BLaER1 treated with 17β-estradiol and CSF1 and Interleukin-3, amounts not matched to agents 10 nM and 100 nM (cell line): ENCODE measurements at regions not wholly inside any gene's neighbourhood (a gene's known extent, or its start where the extent isn't known, plus 50 kb on each side); places are given as distances from the start of the nearest gene placed in this dataset.

Experiments used
- H3K27ac ChIP-seq, 11 experiments: shearing (Covaris generic); formaldehyde crosslinking; 2 replicates each; pipeline ENCODE4 v1.8.1; 2022
- H3K27me3 ChIP-seq, 11 experiments: shearing (Covaris generic); formaldehyde crosslinking; 2 replicates each; pipeline ENCODE4 v1.8.1; 2022
- H3K36me3 ChIP-seq, 11 experiments: shearing (Covaris generic); formaldehyde crosslinking; 2 replicates each; pipeline ENCODE4 v1.8.1; 2022
- H3K4me1 ChIP-seq, 10 experiments: shearing (Covaris generic); formaldehyde crosslinking; 2 replicates each; pipeline ENCODE4 v1.8.1; 2022
- H3K4me2 ChIP-seq, 11 experiments: shearing (Covaris generic); formaldehyde crosslinking; 2 replicates each; pipeline ENCODE4 v1.8.1; 2022
- H3K4me3 ChIP-seq, 10 experiments: shearing (Covaris generic); formaldehyde crosslinking; 2 replicates each; pipeline ENCODE4 v1.8.1; 2022
- H3K9ac ChIP-seq, 11 experiments: shearing (Covaris generic); formaldehyde crosslinking; 2 replicates each; pipeline ENCODE4 v1.8.1; 2022
- H3K9me3 ChIP-seq, 11 experiments: shearing (Covaris generic); formaldehyde crosslinking; replicated peaks in 1 of 11; 2 replicates each; pipeline ENCODE4 v1.8.1; 2022
- H4K20me1 ChIP-seq, 11 experiments: shearing (Covaris generic); formaldehyde crosslinking; 2 replicates each; pipeline ENCODE4 v1.8.1; 2022
- Cebpa-rat ChIP-seq, 11 experiments: shearing (Covaris generic); IDR thresholded peaks; 2 replicates each; pipeline ENCODE4 v1.8.1; 2022

DNA sequence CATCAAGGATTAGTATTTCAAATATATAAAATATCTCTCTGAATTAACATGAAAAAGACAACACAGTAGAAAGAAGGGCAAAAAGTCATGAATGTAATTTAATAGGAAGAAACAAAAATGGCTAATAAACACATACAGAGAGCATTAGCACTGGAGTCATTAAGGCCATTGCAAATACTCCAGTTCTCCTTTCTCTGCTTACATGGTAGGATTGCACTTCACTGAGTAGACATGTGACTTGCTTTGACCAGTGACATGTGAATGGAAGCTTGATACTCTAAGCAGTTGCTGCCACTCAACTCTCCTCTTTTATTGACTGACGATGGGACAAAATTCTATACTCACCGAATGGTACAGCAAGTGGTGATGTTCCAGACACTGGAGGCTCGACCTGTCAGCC lies 153.9 kb upstream of the LGALSL start:
- H4K20me1 ChIP-seq, result no peaks in the 10 kb centered on the region
- peaks cover 0 to 53% (median 9%) of the 10 kb centered on the region in 10 experiments; a peak in 12 of 20 replicates for H3K4me1 ChIP-seq
- peak overlapping the region in 2 of 11 experiments; percentile 17 to 63; a peak in 4 of 22 replicates for H3K4me2 ChIP-seq
- peaks cover 0 to 2% (median 0%) of the 10 kb centered on the region in 11 experiments; a peak in 1 of 22 replicates for H3K9me3 ChIP-seq
- no peaks in the 10 kb centered on the region for H3K36me3 ChIP-seq
- no peak overlapping the region for H3K4me3 ChIP-seq
- no peak for TF ChIP-seq Cebpa-rat (IDR thresholded peaks at IDR 0.05)
- no peak overlapping the region for H3K9ac ChIP-seq
- no peak overlapping the region for H3K27ac ChIP-seq
- no peaks in the 10 kb centered on the region for H3K27me3 ChIP-seq

DNA sequence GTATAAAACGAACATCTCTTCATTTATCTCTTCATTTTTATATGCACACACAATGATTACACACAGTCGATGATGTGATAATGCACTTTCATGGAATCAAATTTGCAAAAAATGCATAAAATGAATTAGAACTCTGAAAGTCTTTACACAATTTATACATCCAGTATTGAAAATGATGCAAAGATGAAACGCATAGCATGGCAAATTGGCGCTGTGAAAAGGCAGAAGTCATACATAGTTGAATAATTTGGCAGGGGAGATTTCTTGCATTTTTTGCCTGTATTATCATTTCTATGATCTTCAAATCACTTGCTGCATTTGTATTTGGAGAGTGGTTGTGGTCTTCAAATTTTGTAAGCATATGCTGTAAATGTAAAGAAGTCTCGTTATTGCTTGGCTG lies 150.7 kb upstream of the LGALSL start:
- H4K20me1 ChIP-seq, result no peaks in the 10 kb centered on the region
- H3K4me2 ChIP-seq, result no peak overlapping the region
- H3K27ac ChIP-seq, result no peak overlapping the region
- no peaks in the 10 kb centered on the region for H3K27me3 ChIP-seq
- H3K36me3 ChIP-seq, result no peaks in the 10 kb centered on the region
- no peak overlapping the region for H3K9ac ChIP-seq
- peaks cover 0 to 21% (median 0%) of the 10 kb centered on the region in 10 experiments; a peak in 4 of 20 replicates for H3K4me1 ChIP-seq
- TF ChIP-seq Cebpa-rat (IDR thresholded peaks at IDR 0.05), result no peak
- H3K4me3 ChIP-seq, result no peak overlapping the region
- H3K9me3 ChIP-seq, result peaks cover 0 to 9% (median 0%) of the 10 kb centered on the region in 11 experiments; a peak in 1 of 22 replicates

DNA sequence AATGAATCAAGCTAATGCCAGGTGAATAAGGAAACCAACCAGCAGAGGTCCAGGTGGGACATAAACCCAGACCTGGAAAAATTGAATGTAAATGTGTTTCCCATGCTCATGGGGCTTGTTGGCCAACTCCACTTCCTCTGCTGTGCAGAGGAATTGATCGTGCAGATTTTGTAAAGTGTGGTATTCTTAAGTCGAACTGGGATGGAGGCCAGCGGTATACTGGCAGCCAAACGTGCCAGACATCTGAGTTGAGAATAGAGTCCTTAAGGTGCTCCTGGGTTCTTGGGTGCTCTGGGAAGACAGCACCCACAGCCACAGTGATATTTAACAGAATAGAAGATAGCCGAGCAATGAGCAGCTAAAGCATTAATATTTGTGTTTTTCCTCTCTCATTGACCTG lies 146.5 kb upstream of the LGALSL start:
- Histone ChIP-seq H3K36me3 (no peaks in the 10 kb centered on the region), H3K27ac (no peak overlapping the region), H3K27me3 (no peaks in the 10 kb centered on the region), H4K20me1 (no peaks in the 10 kb centered on the region), H3K9me3 (peaks cover 0 to 10% (median 0%) of the 10 kb centered on the region in 11 experiments; a peak in 1 of 22 replicates), H3K4me3 (no peak overlapping the region), H3K4me1 (peaks cover 0 to 23% (median 0%) of the 10 kb centered on the region in 10 experiments; a peak in 5 of 20 replicates), H3K4me2 (no peak overlapping the region), H3K9ac (no peak overlapping the region)
- no peak for TF ChIP-seq Cebpa-rat (IDR thresholded peaks at IDR 0.05)

DNA sequence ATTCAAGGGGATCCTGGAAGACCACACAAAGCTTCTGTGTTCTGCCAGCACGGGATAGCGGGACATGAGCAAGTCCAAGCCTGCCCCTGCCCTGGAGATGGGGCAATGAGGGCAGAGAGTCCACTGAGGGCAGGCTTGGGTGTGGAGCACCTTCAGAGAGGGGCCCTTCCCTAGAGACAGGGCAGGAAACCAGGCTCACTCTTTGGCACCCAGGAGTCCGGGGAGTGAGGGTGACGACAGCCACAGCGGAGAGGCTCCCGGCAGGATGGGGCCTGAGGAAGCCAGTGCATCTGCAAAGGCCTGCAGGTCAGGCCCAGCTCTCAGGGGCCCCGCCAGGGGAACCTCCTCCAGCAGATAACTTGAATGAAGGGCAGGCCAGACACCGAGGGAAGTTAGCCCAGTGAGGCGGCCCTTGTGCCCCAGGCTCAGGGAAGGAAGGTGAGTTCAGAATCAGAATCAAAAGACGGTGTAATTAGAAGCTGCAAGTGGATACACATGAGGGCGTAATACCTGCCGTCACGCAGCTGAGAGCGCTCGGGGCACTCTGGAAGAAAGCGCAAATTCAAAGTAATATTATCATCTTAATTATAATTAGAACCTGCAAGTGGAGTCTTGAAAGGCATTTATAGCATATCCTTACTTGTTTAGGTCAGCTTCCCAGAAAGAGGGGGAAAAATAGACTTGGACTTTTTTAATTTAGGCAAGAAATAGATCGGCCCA lies 142.6 kb upstream of the LGALSL start:
- H3K27me3 ChIP-seq, result no peaks in the 10 kb centered on the region
- no peak overlapping the region for H3K4me3 ChIP-seq
- H3K9ac ChIP-seq, result no peak overlapping the region
- no peaks in the 10 kb centered on the region for H3K36me3 ChIP-seq
- H3K4me1 ChIP-seq, result peaks cover 0 to 33% (median 0%) of the 10 kb centered on the region in 10 experiments; a peak in 5 of 20 replicates
- H3K4me2 ChIP-seq, result peak overlapping the region in 2 of 11 experiments; percentile 22 to 41; a peak in 3 of 22 replicates
- no peaks in the 10 kb centered on the region for H4K20me1 ChIP-seq
- no peak overlapping the region for H3K27ac ChIP-seq
- TF ChIP-seq Cebpa-rat (IDR thresholded peaks at IDR 0.05), result no peak
- H3K9me3 ChIP-seq, result 0 out of 22 replicates have a peak, but pooled peaks cover 0 to 6% (median 0%) of the 10 kb centered on the region in 11 experiments

DNA sequence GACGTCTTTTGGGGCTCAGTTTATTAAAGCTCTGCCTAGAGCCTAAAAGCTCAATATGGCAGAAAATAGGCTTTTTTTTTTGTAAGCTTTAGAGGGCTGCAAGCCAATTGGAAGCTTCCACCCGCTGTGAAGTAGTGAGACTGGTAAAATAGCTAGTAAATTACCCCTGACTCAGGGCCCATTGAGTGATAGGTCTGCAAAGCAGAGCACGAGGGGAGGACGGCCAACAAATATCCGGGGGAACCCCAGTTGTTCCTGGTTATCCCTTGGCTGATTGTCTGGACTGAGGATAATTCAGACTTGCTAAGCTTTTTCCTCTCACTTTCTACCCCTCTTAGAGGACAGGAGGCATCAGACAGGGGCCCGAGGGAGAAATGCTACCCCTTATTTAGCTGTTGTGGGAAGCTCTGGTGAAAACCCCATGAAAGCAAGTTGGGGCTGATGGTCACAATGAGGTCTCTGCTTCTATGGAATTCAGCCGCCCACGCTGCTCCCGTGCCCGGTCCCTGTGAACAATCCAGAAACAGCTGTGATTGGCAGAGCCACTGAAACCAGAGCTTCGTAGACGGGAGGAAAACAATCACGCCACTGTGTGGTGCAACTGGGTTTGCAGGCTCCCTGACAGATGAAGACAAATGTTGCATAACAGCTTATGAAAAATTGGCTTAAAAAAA lies 141.9 kb upstream of the LGALSL start:
- 0 out of 22 replicates have a peak, but pooled peaks cover 0 to 6% (median 0%) of the 10 kb centered on the region in 11 experiments for H3K9me3 ChIP-seq
- peaks cover 0 to 33% (median 0%) of the 10 kb centered on the region in 10 experiments; a peak in 5 of 20 replicates for H3K4me1 ChIP-seq
- no peaks in the 10 kb centered on the region for H3K27me3 ChIP-seq
- no peak for TF ChIP-seq Cebpa-rat (IDR thresholded peaks at IDR 0.05)
- peak overlapping the region in 2 of 11 experiments; percentile 33 to 41; a peak in 4 of 22 replicates for H3K4me2 ChIP-seq
- H3K36me3 ChIP-seq, result no peaks in the 10 kb centered on the region
- H3K4me3 ChIP-seq, result no peak overlapping the region
- no peak overlapping the region for H3K9ac ChIP-seq
- no peaks in the 10 kb centered on the region for H4K20me1 ChIP-seq
- no peak overlapping the region for H3K27ac ChIP-seq

DNA sequence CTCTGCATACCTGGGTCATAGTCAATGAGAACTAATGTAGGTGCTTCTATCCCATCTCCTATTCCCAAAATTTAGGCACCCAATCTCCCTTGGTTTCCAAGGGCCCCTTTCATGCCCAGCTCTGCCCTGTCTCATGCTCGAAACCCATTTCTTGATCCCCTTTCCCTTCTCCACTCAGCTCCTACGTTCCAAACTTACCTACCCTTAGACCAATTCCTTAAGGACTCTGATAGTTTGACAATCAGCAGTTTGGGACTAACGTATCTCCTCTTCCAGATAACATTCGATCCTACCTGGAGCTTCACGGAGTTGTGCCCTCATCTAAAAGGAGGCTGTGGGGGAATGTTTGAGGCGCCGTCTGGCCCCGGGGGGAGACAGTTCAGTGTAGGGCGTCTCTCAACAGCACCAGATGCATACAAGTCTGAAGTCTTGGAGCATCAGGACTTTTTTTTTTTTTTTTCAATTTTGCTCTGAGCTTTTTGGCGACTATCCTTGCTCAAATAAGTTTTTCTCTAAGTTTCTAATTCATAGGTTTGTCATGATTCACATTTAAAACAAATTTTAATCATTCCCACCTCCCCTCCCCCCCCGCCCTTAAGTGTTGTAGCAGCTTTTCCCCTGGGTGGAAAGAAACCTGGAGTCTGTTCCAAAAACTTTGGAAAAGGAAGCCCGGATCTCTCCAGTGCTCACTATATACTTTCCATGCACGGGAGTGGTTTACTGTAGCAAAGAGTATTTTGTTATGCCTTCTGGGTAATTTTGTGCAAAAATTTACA lies 141.2 kb upstream of the LGALSL start:
- TF ChIP-seq Cebpa-rat (IDR thresholded peaks at IDR 0.05), result no peak
- Histone ChIP-seq H3K27ac (no peak overlapping the region), H3K27me3 (no peaks in the 10 kb centered on the region), H3K4me2 (peak overlapping the region in 2 of 11 experiments; percentile 33 to 41; a peak in 3 of 22 replicates), H3K36me3 (no peaks in the 10 kb centered on the region), H3K9ac (no peak overlapping the region), H3K9me3 (0 out of 22 replicates have a peak, but pooled peaks cover 0 to 6% (median 0%) of the 10 kb centered on the region in 11 experiments), H3K4me3 (no peak overlapping the region), H3K4me1 (peaks cover 0 to 33% (median 0%) of the 10 kb centered on the region in 10 experiments; a peak in 5 of 20 replicates), H4K20me1 (no peaks in the 10 kb centered on the region)

DNA sequence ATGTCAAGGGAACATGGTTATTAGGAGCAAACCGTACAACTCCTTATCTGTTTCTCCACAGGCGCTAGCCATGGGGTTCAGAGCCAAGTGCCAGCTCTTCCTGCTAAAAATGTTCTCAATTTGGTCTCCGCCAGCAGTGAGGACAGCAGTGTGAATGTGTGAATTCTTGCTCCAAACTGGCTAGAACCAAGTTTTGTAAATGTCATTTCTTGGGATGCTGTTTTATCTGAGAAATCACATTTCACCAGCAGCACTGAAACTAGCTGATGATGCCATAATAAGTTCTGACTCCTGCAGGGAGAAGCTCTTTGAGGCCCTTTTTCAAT lies 140.6 kb upstream of the LGALSL start:
- Histone ChIP-seq H3K36me3 (no peaks in the 10 kb centered on the region), H3K4me3 (no peak overlapping the region), H4K20me1 (no peaks in the 10 kb centered on the region), H3K4me1 (peaks cover 0 to 33% (median 0%) of the 10 kb centered on the region in 10 experiments; a peak in 5 of 20 replicates), H3K4me2 (0 out of 22 replicates have a peak overlapping the region, but pooled peaks of 1 of the 11 experiments have one; percentile 6), H3K9ac (no peak overlapping the region), H3K9me3 (0 out of 22 replicates have a peak, but pooled peaks cover 0 to 5% (median 0%) of the 10 kb centered on the region in 11 experiments), H3K27me3 (no peaks in the 10 kb centered on the region), H3K27ac (no peak overlapping the region)
- no peak for TF ChIP-seq Cebpa-rat (IDR thresholded peaks at IDR 0.05)

DNA sequence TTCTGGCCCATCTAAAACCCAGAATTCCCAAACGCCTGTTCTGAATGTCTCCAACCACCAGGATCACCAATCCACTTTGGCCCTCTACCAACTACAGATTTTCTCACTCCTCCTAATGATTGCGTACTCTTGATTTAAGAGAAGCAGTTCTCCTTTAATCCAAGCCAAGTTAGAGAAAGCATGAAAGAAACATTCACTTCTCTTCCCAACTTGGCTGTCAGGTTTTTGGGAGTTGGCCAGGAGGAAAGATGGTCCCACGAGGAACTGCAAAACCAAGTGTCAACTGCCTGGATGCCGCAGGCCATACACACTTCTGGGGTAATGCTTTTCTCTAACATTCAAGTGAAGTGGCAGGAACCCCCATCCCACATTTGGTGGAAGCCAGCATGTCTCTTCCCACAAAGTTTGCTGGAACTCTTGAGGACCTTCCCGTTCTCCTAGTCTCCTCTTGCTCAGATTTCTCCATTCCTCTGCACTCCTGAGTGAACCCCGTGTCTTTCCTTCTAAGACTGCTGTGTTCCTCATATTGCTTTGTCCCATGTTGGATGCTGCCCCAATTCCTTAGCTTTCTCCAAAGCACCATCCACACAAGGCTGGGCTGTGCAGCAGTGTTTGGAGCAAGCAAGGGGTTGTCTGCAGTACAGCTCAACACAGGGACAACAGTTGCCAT lies 138.5 kb upstream of the LGALSL start:
- H3K4me3 ChIP-seq, result no peak overlapping the region
- H3K4me2 ChIP-seq, result no peak overlapping the region
- H3K9ac ChIP-seq, result no peak overlapping the region
- H3K27ac ChIP-seq, result no peak overlapping the region
- peaks cover 0 to 3% (median 0%) of the 10 kb centered on the region in 11 experiments; a peak in 3 of 22 replicates for H3K9me3 ChIP-seq
- peaks cover 0 to 31% (median 0%) of the 10 kb centered on the region in 10 experiments; a peak in 5 of 20 replicates for H3K4me1 ChIP-seq
- H3K27me3 ChIP-seq, result no peaks in the 10 kb centered on the region
- TF ChIP-seq Cebpa-rat (IDR thresholded peaks at IDR 0.05), result no peak
- no peaks in the 10 kb centered on the region for H4K20me1 ChIP-seq
- H3K36me3 ChIP-seq, result no peaks in the 10 kb centered on the region
